C4-2B (cell line): ENCODE measurements at regions not wholly inside any gene's neighbourhood (a gene's known extent, or its start where the extent isn't known, plus 50 kb on each side); places are given as distances from the start of the nearest gene placed in this dataset.

ENCODE experiments used
- H3K27ac ChIP-seq: fragments of 450-650 bp; 2 replicates; pipeline ENCODE4 v1.5.1; 2017
- CTCF ChIP-seq: fragments of 450-650 bp; conservative IDR thresholded peaks from 2 replicates; pipeline ENCODE4 v1.5.1; 2017; ENCODE audit warnings: mild to moderate bottlenecking
- ZFX ChIP-seq: fragments of 450-650 bp; IDR thresholded peaks from 2 replicates; pipeline ENCODE4 v1.6.1; 2017

GRCh38 chr2:189299974-189300373 lies 120.4 kb upstream of the COL5A2 start:
- H3K27ac ChIP-seq: no peak overlapping the region
- TF ChIP-seq CTCF (no peak), ZFX (no peak)

- TF ChIP-seq CTCF (no peak), ZFX (no peak)
- no peak overlapping the region for H3K27ac ChIP-seq
Observed at GRCh38 chr2:189300916-189301315, 121.4 kb upstream of the COL5A2 start.

- no peak for TF ChIP-seq ZFX
- H3K27ac ChIP-seq: no peak overlapping the region
Observed at GRCh38 chr2:189302274-189302948, 122.8 kb upstream of the COL5A2 start.

GRCh38 chr2:189304360-189304759 lies 124.8 kb upstream of the COL5A2 start:
- no peak overlapping the region for H3K27ac ChIP-seq
- TF ChIP-seq ZFX: no peak
- no peak for TF ChIP-seq CTCF

GRCh38 chr2:189305291-189305943 lies 125.9 kb upstream of the COL5A2 start:
- TF ChIP-seq CTCF (no peak), ZFX (no peak)

GRCh38 chr2:189306525-189306924 lies 127.0 kb upstream of the COL5A2 start:
- H3K27ac ChIP-seq: no peak overlapping the region
- no peak for TF ChIP-seq ZFX
- TF ChIP-seq CTCF: no peak

More at GRCh38 chr2:189305291-189305943, 125.9 kb upstream of the COL5A2 start:
- H3K27ac ChIP-seq: no peak overlapping the region

- TF ChIP-seq CTCF: no peak
- no peak for TF ChIP-seq ZFX
- no peak overlapping the region for H3K27ac ChIP-seq
Observed at GRCh38 chr2:189308056-189308790, 128.7 kb upstream of the COL5A2 start.
